ENCODE measurements at regions not wholly inside any gene's neighbourhood (a gene's known extent, or its start where the extent isn't known, plus 50 kb on each side); places are given as distances from the start of the nearest gene placed in this dataset.

- TF ChIP-seq CTCF (IDR thresholded peaks at IDR 0.05) (no peak), POLR2A (IDR thresholded peaks at IDR 0.05) (no peak)
Measured at GRCh38 chr15:95600367-95600766, 730.1 kb upstream of the NR2F2 start.
